HG02610 (cell line): ENCODE measurements at regions not wholly inside any gene's neighbourhood (a gene's known extent, or its start where the extent isn't known, plus 50 kb on each side); places are given as distances from the start of the nearest gene placed in this dataset.

Source experiments
- ATAC-seq: cut with Tn5 transposase; IDR thresholded peaks from one replicate; pipeline ENCODE4 v1.9.1; 2021; ENCODE audit warnings: mild to moderate bottlenecking, moderate library complexity; ENCODE audit not compliant: unreplicated experiment

GRCh38 chr11:42161886-42162285, 702.4 kb upstream of the LRRC4C start:
- no peak for ATAC-seq

- ATAC-seq, result no peak
These were observed 709.7 kb upstream of the LRRC4C start for GRCh38 chr11:42169191-42169590.

- ATAC-seq, result no peak
These were observed 711.1 kb upstream of the LRRC4C start for GRCh38 chr11:42170601-42171000.

GRCh38 chr11:42171046-42171445, 711.6 kb upstream of the LRRC4C start:
- ATAC-seq, result no peak

GRCh38 chr11:42172441-42172840, 713.0 kb upstream of the LRRC4C start:
- no peak for ATAC-seq

- no peak for ATAC-seq
These were observed 715.8 kb upstream of the LRRC4C start for GRCh38 chr11:42175203-42175602.

DNA sequence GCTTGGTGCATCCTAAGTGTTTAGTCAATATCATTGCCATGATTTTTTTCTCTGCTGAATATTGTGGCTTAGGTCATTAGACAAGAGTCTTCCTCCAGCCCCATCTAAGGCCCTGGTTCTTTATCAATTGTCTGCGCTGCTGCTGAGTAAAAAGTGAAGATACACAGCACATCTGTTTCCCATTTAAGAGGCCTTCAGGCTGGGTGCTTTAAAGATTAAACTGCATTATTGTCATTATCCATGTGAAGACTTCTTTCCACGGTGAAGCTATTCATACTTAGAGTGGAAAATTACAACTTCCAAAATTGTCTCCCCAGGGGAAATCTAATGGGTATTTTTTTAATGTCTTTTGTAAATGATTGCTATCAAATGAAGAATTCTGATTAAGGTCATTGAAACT, 719.8 kb upstream of the LRRC4C start:
- ATAC-seq, result no peak

- ATAC-seq, result no peak
These were observed 736.0 kb upstream of the LRRC4C start for GRCh38 chr11:42195289-42196013.

DNA sequence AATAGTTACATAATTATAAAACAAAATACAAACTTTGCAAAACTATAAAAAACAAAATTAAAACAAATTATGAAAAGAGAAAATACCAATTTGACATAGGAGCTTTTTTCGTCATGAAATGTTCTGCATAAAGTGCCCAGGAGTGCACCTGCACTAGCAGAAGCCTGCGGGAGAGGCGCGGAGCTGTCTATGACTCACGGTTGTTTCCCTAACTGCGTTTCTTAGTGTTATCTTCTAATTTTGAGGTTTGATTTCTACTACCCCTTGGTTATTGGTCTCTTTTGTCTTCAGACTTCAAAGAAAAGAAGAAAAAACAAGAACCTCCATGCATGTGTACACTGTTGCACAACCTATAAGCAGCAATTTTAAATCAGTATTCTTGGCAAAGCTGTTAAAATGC, 740.9 kb upstream of the LRRC4C start:
- ATAC-seq, result no peak

DNA sequence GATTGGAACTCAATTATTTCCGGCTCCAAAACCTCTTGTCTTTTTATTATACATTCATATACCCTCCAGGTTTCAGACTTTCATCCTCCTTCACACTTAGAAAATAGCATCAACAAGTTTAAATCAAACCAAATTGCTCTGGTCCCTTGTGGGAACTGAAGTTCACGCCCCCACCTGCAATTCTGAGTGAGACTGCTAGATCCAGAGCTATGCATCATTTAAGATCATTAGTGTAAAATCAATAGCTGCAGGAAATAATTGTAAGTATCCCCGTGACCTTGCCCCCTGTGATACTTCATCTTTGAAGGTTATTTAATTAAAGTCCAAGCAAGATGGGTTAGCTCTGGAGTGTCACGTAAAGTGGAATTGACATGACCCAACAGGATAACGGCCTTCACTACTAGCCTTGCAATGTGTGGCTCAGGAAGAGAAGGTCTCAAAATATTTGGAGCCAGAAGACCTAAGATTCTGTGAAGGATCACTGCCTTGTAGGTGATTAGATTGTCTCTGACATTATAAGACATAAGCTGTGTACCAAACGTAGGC, 742.2 kb upstream of the LRRC4C start:
- ATAC-seq, result no peak

- ATAC-seq, result no peak
These were observed 746.1 kb upstream of the LRRC4C start for GRCh38 chr11:42205518-42205917.

- ATAC-seq, result no peak
These were observed 766.2 kb upstream of the LRRC4C start for GRCh38 chr11:42225664-42226063.

GRCh38 chr11:42232673-42233072, 773.2 kb upstream of the LRRC4C start:
- no peak for ATAC-seq

DNA sequence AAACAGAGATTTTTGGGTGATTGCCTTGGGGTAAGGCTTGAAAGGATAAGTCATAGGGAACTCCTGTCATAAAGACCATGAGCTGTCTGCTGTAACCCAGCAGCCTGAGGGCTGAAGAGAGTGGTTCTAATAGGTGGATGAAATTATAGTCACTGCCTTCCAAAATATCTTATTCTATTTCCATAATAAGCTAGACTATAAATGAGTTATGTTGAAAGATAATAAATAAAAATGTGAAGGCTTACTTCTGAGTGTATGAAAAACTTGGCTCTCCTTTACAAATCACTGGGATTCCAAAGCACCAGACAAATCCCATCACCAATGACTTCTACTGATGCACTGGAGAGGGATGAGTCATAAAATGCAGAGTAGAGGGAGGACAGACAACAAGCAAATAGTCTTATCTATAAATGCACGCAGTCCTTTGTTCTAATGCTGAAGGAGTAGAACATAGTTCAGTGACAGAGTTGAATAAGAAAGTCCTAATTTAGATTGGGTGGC, 775.0 kb upstream of the LRRC4C start:
- ATAC-seq, result no peak

- no peak for ATAC-seq
These were observed 778.3 kb upstream of the LRRC4C start for GRCh38 chr11:42237701-42238235.

DNA sequence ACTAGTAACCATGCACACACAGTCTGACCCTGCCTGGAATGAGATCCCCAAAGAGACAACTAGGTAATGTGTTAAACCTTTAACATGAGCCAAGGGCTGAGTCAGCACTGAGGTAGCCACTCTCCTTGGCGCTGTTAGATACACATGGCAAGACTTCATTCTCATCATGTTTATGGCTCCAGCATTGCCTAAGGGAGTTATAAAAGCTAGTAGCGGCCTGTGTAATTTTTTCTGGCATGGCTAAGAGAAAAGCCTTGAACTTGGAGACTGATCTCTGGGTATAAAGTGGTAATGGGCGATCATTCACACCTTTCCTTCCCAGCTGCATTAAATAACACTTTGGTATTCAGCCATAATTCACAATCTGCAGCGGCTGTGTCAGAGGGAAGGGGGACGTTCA, 779.7 kb upstream of the LRRC4C start:
- ATAC-seq, result no peak

DNA sequence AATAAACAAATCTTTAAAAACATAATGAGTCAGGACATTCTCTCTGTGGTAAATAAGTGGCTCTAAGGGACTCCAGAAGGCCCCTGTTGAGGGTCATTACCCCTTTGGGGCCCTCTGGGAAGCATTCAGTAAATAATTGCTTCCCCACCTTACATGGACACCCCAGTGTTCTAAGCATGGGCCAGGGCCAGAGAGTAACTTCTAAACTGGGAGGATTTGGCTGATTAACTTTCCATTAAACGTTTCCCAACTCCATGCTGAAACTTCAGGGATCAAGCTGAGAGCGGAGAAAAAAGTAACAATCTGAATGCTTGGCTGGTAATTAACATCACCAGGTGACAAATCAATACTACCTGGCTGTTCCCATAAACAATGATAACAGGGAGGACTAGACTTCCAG, 783.9 kb upstream of the LRRC4C start:
- no peak for ATAC-seq

GRCh38 chr11:42244376-42244775, 784.9 kb upstream of the LRRC4C start:
- ATAC-seq, result no peak

DNA sequence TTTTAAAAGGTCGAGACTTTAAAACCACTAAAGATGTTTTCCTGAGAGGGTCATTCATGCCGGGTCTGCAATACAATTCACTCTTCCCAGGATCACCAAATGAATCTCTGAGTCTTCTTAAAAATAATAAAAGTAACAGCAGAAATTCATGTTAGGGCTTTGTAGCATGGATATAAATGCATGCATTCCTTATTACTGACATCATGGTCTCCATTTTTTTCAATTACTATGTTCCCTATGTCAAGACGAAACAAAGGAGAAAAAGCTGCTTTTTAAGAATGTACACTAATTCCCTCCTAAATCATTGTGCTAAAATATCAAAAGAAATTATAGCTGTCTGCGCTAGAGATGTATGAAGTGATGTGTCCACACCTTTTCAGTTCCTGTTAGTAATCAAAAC, 789.9 kb upstream of the LRRC4C start:
- ATAC-seq, result no peak

DNA sequence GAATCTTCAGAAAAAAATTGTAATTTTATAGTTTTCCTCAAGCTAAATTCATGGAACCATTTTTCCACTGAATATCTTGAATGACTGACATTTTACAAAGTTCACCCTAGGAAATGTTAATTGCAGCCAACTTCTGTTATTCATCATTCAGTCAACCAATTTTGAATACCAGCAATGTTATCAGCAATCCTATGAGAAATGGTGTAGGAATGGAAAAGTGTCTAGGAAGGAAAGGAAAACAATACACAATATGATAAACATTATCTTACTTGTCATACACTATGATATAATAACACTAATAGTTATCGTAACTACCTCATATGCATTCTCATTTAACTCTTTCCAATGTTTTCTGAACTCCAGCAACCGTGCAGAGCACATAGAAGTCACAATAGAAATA, 790.5 kb upstream of the LRRC4C start:
- no peak for ATAC-seq

DNA sequence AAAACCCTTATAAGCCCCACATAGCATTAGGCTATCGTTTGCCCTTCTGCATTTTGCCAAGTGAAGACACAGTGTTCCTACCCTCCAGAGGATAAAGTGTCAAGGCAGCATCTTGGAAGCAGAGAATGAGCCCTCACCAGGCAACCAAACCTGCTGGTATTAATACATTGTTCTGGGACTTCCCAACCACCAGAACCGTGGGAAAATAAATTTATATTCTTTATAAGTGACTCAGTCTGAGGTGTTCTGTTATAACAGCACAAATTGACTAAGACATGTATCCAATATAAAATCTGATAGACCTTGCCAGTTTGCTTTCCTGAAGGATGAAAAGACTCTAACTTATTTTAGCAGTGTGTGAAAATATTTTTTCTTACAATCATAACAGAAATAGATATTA, 792.5 kb upstream of the LRRC4C start:
- ATAC-seq, result no peak

DNA sequence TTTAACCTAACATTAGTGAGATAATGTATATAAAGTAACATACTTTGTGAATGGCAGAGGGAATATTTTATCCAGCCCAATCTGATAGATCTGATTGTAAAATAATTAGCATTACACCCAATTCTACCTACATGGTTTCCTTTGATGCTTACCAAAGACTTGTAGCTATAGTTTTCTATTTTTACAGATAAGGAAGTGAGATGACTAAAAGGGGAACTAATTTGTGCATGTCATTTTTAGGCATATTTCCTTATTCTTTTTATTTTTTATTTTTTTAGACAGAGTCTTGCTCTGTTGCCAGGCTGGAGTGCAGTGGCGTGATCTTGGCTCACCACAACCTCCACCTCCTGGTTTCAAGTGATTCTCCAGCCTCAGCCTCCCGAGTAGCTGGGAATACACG, 793.7 kb upstream of the LRRC4C start:
- no peak for ATAC-seq

DNA sequence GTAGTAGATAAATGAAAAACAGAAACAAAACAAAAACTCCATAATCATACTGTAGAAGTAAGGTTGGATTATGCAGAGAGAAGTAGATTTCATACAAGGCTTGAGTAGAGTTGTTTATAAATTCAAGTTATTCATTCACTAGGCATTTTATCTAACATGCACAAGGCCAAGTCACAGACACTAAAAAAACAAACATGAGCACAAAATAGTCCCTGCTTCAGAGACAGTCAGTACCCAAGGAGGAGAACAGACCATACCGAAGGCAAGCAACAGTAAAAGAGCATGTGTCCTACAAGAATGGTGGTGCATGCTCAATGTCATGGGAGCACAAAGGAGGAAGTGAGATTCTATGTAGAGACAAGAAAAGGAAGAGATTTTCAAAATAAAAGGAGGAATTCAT, 796.5 kb upstream of the LRRC4C start:
- ATAC-seq, result no peak
